HG03095 (cell line): ENCODE measurements at regions not wholly inside any gene's neighbourhood (a gene's known extent, or its start where the extent isn't known, plus 50 kb on each side); places are given as distances from the start of the nearest gene placed in this dataset.

Experiments used
- ATAC-seq: cut with Tn5 transposase; IDR thresholded peaks from one replicate; pipeline ENCODE4 v1.9.1; 2021; ENCODE audit warnings: moderate library complexity; ENCODE audit not compliant: unreplicated experiment

GRCh38 chr7:26046150-26046549 is 105.8 kb upstream of the NFE2L3 start:
- ATAC-seq = no peak

- ATAC-seq = no peak
These were observed 105.1 kb upstream of the NFE2L3 start for GRCh38 chr7:26046878-26047277.

- no peak for ATAC-seq
These were observed 103.3 kb upstream of the NFE2L3 start for GRCh38 chr7:26048663-26049062.

GRCh38 chr7:26049081-26049480 is 102.9 kb upstream of the NFE2L3 start:
- ATAC-seq = no peak

GRCh38 chr7:26051021-26051420 is 101.0 kb upstream of the NFE2L3 start:
- ATAC-seq = no peak

GRCh38 chr7:26052706-26053105 is 99.3 kb upstream of the NFE2L3 start:
- ATAC-seq = no peak

GRCh38 chr7:26054386-26054785 is 97.6 kb upstream of the NFE2L3 start:
- ATAC-seq = no peak

- ATAC-seq = no peak
These were observed 96.8 kb upstream of the NFE2L3 start for GRCh38 chr7:26055241-26055640.

- no peak for ATAC-seq
These were observed 91.0 kb upstream of the NFE2L3 start for GRCh38 chr7:26060733-26061677.

- ATAC-seq = no peak
These were observed 90.1 kb upstream of the NFE2L3 start for GRCh38 chr7:26061678-26062603.

- ATAC-seq = no peak
These were observed 86.3 kb upstream of the NFE2L3 start for GRCh38 chr7:26065652-26066051.

GRCh38 chr7:26066736-26067135 is 85.3 kb upstream of the NFE2L3 start:
- no peak for ATAC-seq

GRCh38 chr7:26070290-26070689 is 81.7 kb upstream of the NFE2L3 start:
- ATAC-seq = no peak

- no peak for ATAC-seq
These were observed 80.2 kb upstream of the NFE2L3 start for GRCh38 chr7:26071622-26072456.

GRCh38 chr7:26073041-26073440 is 79.0 kb upstream of the NFE2L3 start:
- ATAC-seq = no peak

GRCh38 chr7:26074919-26075318 is 77.1 kb upstream of the NFE2L3 start:
- no peak for ATAC-seq

- ATAC-seq = no peak
These were observed 75.3 kb upstream of the NFE2L3 start for GRCh38 chr7:26076691-26077090.

- ATAC-seq = peak; percentile 88
These were observed 73.3 kb upstream of the NFE2L3 start for GRCh38 chr7:26078437-26079336.

GRCh38 chr7:26081638-26082037 is 70.4 kb upstream of the NFE2L3 start:
- no peak for ATAC-seq

GRCh38 chr7:26083113-26083512 is 68.9 kb upstream of the NFE2L3 start:
- no peak for ATAC-seq
